Large intestine (tissue), 3 donors: ENCODE measurements at regions not wholly inside any gene's neighbourhood (a gene's known extent, or its start where the extent isn't known, plus 50 kb on each side); places are given as distances from the start of the nearest gene placed in this dataset.

Experiments
- DNase-seq, 2 donors: peaks; one replicate each; pipeline versions ENCODE4 v3.0.0 to v3.0.0-alpha.2; 2013
- H3K27ac ChIP-seq: one replicate; pipeline ENCODE4 v1.5.1; 2013; ENCODE audit warnings: low read length
- H3K27me3 ChIP-seq: 2 replicates; pipeline ENCODE4 v1.6.1; 2013; ENCODE audit warnings: low read length; ENCODE audit not compliant: control insufficient read depth, insufficient read depth
- H3K36me3 ChIP-seq: 2 replicates; pipeline ENCODE4 v1.6.1; 2013; ENCODE audit warnings: low read length; ENCODE audit not compliant: control insufficient read depth, insufficient read depth
- H3K4me1 ChIP-seq: one replicate; pipeline ENCODE4 v1.6.1; 2013; ENCODE audit warnings: low read length; ENCODE audit not compliant: control insufficient read depth, insufficient read depth
- H3K4me3 ChIP-seq: one replicate; pipeline ENCODE4 v1.5.1; 2013; ENCODE audit warnings: low read length
- H3K9me3 ChIP-seq: one replicate; pipeline ENCODE4 v1.6.1; 2013; ENCODE audit warnings: mild to moderate bottlenecking, low read depth, low read length, moderate library complexity; ENCODE audit not compliant: control insufficient read depth
- WGBS: methylation state at CpG from one replicate; pipeline ENCODE4 v1.1.5; 2013; ENCODE audit warnings: low lambda C conversion rate; ENCODE audit not compliant: insufficient coverage; 5-methylcytosine and 5-hydroxymethylcytosine counted together

DNA sequence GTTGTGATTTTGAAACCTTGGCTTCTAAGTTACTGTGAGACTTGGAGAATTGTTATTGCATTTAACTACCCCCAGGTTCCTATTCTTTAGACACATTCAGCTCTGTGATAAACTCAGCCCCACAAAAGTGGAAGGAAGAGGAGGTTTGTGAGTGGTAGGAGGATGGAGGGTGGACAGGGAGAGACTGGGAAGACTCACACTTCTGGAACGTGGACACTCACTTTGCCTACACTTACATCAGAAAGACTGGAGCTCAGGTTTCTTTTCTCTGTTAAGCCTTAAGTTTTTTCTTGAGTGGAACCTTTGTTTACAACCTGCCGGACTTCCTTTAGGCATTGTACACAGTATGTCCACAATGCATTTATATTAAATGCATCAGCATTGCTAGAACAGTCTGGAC lies 99.0 kb downstream of the AREG start:
- DNase-seq = peak in 1 of 2 donors; percentile 45
- Histone ChIP-seq H3K27me3 (no peaks in the 10 kb centered on the region), H3K9me3 (no peaks in the 10 kb centered on the region), H3K36me3 (no peaks in the 10 kb centered on the region), H3K27ac (peak overlapping the region; percentile 60), H3K4me1 (peaks cover 44% of the 10 kb centered on the region), H3K4me3 (no peak overlapping the region)
- WGBS = no CpG with 5 or more reads among the region's 2 CpGs

DNA sequence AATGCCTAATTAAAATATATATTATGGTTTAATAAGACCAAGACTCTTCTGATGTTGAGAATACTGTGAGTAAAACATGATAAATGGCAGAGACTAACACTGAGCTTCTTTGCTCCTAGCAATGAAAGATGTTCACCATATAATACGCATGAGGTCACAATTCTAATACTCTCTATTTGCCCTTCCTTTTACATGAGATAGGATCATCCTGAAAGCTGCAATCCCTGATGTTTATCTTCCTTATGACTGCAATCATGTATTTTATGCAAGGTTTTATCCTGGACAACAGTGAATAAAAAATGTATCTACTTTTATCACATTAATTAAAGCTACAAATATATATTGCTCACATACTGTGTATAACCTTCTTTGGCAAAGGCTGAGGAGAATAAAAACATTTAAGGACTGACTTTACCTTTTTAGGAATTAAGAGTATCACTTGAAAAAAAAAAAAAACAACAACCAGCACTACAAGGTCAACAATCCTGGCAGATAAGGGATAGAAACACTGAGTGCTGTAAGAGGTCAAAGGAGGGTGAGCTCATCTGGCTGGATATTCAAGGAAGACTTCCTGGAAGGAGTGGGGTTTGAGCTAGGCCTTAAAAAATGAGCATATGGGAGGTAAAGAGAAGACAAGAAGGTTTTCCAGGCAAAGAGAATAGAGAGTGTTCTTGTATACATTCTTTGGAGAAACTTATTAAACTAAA lies 99.9 kb downstream of the AREG start:
- WGBS = no CpG with 5 or more reads among the region's 1 CpG
- H3K36me3 ChIP-seq = no peaks in the 10 kb centered on the region
- H3K4me1 ChIP-seq = peaks cover 40% of the 10 kb centered on the region
- no peaks in the 10 kb centered on the region for H3K27me3 ChIP-seq
- H3K4me3 ChIP-seq = no peak overlapping the region
- H3K9me3 ChIP-seq = no peaks in the 10 kb centered on the region
- peak; percentile 26 to 70 for DNase-seq
- peak overlapping the region; percentile 17 for H3K27ac ChIP-seq

- Histone ChIP-seq H3K4me1 (peaks cover 34% of the 10 kb centered on the region), H3K36me3 (no peaks in the 10 kb centered on the region), H3K9me3 (no peaks in the 10 kb centered on the region), H3K27ac (peak overlapping the region; percentile 17), H3K27me3 (no peaks in the 10 kb centered on the region), H3K4me3 (no peak overlapping the region)
- no peak for DNase-seq
Measured at GRCh38 chr4:74545448-74545847, 100.5 kb downstream of the AREG start.

DNA sequence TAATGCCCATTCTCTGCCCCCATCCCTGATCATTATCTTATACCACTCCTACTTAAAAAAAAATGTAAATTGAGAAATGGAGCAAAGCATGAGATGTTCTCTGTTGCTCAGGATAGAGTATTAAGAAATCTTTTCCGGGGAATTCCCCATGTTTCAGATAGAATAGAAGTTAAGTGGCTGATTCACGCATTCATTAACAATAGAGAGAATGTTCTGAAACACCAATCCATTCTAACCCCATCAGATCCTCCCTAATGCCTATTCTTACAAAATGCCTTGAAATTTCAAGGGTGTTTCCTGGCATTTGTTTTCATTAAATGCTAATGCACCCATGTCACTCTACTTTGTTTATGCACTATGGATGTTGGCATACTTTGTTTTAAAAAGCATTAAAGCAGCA lies 101.1 kb downstream of the AREG start:
- no peak for DNase-seq
- Histone ChIP-seq H3K27ac (no peak overlapping the region), H3K36me3 (no peaks in the 10 kb centered on the region), H3K4me3 (no peak overlapping the region), H3K9me3 (no peaks in the 10 kb centered on the region), H3K27me3 (no peaks in the 10 kb centered on the region), H3K4me1 (peaks cover 31% of the 10 kb centered on the region)
- WGBS = 90% methylated on average over 2 of the region's 2 CpGs

DNA sequence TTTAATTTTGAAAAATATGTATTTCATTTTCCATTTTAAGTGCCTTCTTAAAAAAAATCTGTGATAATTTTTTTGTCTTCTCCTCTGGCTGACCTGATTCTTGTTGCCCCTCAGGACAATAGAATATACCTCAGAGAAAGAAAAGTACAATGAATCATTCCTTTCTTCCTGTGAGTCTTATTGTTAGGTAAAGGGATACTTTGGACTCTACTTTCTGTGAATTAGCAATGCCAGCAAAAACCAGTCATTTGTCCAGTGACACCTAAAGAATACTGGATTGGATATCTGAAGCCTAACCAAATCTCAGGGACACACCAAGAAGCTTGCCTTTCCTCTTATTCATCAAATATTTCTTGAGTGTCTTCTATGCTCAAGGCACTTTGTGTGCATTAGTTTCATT lies 102.1 kb downstream of the AREG start:
- no peak overlapping the region for H3K4me3 ChIP-seq
- H3K9me3 ChIP-seq = no peaks in the 10 kb centered on the region
- no peak overlapping the region for H3K27ac ChIP-seq
- peak; percentile 12 to 53 for DNase-seq
- H3K36me3 ChIP-seq = no peaks in the 10 kb centered on the region
- H3K4me1 ChIP-seq = peaks cover 22% of the 10 kb centered on the region
- H3K27me3 ChIP-seq = no peaks in the 10 kb centered on the region

GRCh38 chr4:74548561-74548960 lies 103.6 kb downstream of the AREG start:
- Histone ChIP-seq H3K9me3 (no peaks in the 10 kb centered on the region), H3K27ac (no peak overlapping the region), H3K36me3 (no peaks in the 10 kb centered on the region), H3K4me1 (peaks cover 18% of the 10 kb centered on the region), H3K4me3 (no peak overlapping the region), H3K27me3 (no peaks in the 10 kb centered on the region)
- 100% methylated on average over 1 of the region's 2 CpGs for WGBS
- DNase-seq = no peak

GRCh38 chr4:74549936-74550335 lies 105.0 kb downstream of the AREG start:
- H3K4me3 ChIP-seq = no peak overlapping the region
- DNase-seq = no peak
- WGBS = no CpG with 5 or more reads among the region's 2 CpGs

DNA sequence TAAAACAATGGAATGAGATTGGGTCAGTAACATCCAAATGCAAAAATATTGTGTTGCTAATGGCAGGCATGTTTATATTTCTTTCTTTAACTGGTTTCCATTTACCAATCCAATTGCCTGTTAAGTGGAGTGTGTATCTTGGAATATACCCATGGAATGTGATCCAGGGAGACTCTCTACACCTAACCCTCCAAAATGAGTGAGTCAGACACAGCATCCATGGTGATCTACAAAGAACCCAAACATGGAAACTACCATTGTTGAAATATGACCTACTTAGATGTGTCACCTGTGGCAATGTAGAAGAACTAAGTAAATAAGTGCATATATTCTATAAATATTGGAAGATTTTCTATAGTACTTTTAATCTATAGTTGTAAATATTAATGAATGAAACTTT lies 110.3 kb downstream of the AREG start:
- H3K36me3 ChIP-seq = no peaks in the 10 kb centered on the region
- H3K27ac ChIP-seq = no peak overlapping the region
- H3K9me3 ChIP-seq = peaks cover 7% of the 10 kb centered on the region
- H3K4me3 ChIP-seq = no peak overlapping the region
- no peaks in the 10 kb centered on the region for H3K4me1 ChIP-seq
- no peak for DNase-seq
- H3K27me3 ChIP-seq = no peaks in the 10 kb centered on the region

More at GRCh38 chr4:74549936-74550335, 105.0 kb downstream of the AREG start:
- H3K27ac ChIP-seq = no peak overlapping the region
- no peaks in the 10 kb centered on the region for H3K36me3 ChIP-seq
- H3K27me3 ChIP-seq = no peaks in the 10 kb centered on the region
- no peaks in the 10 kb centered on the region for H3K9me3 ChIP-seq
- H3K4me1 ChIP-seq = peaks cover 6% of the 10 kb centered on the region

- WGBS = 100% methylated on average over 1 of the region's 1 CpG
- no peak for DNase-seq
- no peaks in the 10 kb centered on the region for H3K4me1 ChIP-seq
- no peak overlapping the region for H3K4me3 ChIP-seq
- no peaks in the 10 kb centered on the region for H3K36me3 ChIP-seq
- H3K9me3 ChIP-seq = peaks cover 7% of the 10 kb centered on the region
- H3K27me3 ChIP-seq = no peaks in the 10 kb centered on the region
- no peak overlapping the region for H3K27ac ChIP-seq
Measured at GRCh38 chr4:74555843-74556242, 110.9 kb downstream of the AREG start.

DNA sequence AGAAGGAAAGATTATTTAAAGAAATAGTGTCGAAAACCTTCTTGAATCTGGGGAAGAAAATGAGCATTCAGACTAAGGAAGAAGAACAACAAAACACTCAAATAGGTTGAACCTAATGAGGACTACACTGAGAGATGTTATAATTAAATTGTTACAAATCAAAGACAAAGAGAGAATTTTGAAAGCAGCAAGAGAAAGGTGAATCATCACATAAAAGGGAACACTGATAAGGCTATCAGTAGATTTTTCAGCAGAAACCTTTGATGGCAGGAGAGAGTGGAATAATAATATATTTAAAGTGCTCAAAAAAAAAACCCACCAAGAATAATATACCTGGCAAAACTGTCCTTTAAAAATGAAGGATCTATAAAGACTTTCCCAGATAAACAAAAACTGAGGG lies 114.9 kb downstream of the AREG start:
- Histone ChIP-seq H3K9me3 (peaks cover 7% of the 10 kb centered on the region), H3K4me1 (no peaks in the 10 kb centered on the region), H3K36me3 (no peaks in the 10 kb centered on the region), H3K27me3 (no peaks in the 10 kb centered on the region), H3K4me3 (no peak overlapping the region), H3K27ac (no peak overlapping the region)
- no peak for DNase-seq
- WGBS = 17% methylated on average over 1 of the region's 1 CpG

DNA sequence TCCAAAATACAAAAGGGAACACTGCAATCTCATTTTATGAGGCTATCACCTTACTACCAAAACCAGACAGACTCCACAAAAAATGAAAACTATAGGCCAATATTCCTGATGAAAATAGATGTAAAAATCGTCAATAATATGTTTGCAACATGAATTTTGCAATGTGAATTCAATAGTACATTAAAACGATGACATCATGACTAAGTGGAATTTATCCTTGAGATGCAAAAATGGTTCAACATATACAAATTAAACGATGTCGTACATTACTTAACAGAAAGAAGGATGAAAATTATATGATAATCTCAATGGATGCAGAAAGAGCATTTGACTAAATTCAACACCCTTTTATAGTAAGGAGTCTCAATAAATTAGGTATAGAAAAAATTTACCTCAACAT lies 123.0 kb downstream of the AREG start:
- Histone ChIP-seq H3K27ac (no peak overlapping the region), H3K27me3 (no peaks in the 10 kb centered on the region), H3K9me3 (no peaks in the 10 kb centered on the region), H3K36me3 (no peaks in the 10 kb centered on the region), H3K4me1 (no peaks in the 10 kb centered on the region), H3K4me3 (no peak overlapping the region)
- no peak for DNase-seq
- WGBS = 92% methylated on average over 4 of the region's 4 CpGs
